H1 (cell line): ENCODE measurements at regions not wholly inside any gene's neighbourhood (a gene's known extent, or its start where the extent isn't known, plus 50 kb on each side); places are given as distances from the start of the nearest gene placed in this dataset.

Experiments
- ATF2 ChIP-seq: IDR thresholded peaks from 2 replicates; pipeline ENCODE4 v1.6.1; 2012; ENCODE audit warnings: low read length, inconsistent platforms
- EZH2 ChIP-seq: fragments of 200-600 bp; sonication (generic); IDR thresholded peaks from 2 replicates; pipeline ENCODE4 v1.7.1; 2012; ENCODE audit warnings: low read depth, mild to moderate bottlenecking, moderate library complexity, low read length, inconsistent platforms; ENCODE audit not compliant: severe bottlenecking

GRCh38 chr2:47310801-47311560 lies 58.1 kb upstream of the EPCAM start (continued):
- TF ChIP-seq EZH2 (no peak), ATF2 (no peak)
